ENCODE measurements at regions not wholly inside any gene's neighbourhood (a gene's known extent, or its start where the extent isn't known, plus 50 kb on each side); places are given as distances from the start of the nearest gene placed in this dataset.
"Not testable (repeated sequence)": the region's sequence is repeated elsewhere in the genome, so short reads cannot be mapped to it uniquely, and the experiment has no call there.

DNA sequence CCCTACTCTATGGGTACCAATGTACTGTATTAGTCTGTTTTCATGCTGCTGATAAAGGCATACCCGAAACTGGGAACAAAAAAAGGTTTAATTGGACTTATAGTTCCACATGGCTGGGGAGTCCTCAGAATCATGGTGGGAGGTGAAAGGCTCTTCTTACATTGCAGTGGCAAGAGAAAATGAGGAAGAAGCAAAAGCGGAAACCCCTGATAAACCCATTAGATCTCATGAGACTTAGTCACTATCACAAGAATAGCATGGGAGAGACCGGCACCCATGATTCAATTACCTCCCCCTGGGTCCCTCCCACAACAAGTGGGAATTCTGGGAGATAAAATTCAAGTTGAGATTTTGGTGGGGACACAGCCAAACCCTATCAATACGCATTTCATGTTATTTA lies 635.3 kb downstream of the MID1IP1 start:
- not testable (repeated sequence) for TF ChIP-seq POLR2AphosphoS5 (IDR thresholded peaks at IDR 0.05); RAD21 (conservative IDR thresholded peaks at IDR 0.05)
- TF ChIP-seq, protein P1, sequence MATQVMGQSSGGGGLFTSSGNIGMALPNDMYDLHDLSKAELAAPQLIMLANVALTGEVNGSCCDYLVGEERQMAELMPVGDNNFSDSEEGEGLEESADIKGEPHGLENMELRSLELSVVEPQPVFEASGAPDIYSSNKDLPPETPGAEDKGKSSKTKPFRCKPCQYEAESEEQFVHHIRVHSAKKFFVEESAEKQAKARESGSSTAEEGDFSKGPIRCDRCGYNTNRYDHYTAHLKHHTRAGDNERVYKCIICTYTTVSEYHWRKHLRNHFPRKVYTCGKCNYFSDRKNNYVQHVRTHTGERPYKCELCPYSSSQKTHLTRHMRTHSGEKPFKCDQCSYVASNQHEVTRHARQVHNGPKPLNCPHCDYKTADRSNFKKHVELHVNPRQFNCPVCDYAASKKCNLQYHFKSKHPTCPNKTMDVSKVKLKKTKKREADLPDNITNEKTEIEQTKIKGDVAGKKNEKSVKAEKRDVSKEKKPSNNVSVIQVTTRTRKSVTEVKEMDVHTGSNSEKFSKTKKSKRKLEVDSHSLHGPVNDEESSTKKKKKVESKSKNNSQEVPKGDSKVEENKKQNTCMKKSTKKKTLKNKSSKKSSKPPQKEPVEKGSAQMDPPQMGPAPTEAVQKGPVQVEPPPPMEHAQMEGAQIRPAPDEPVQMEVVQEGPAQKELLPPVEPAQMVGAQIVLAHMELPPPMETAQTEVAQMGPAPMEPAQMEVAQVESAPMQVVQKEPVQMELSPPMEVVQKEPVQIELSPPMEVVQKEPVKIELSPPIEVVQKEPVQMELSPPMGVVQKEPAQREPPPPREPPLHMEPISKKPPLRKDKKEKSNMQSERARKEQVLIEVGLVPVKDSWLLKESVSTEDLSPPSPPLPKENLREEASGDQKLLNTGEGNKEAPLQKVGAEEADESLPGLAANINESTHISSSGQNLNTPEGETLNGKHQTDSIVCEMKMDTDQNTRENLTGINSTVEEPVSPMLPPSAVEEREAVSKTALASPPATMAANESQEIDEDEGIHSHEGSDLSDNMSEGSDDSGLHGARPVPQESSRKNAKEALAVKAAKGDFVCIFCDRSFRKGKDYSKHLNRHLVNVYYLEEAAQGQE (IDR thresholded peaks at IDR 0.05; ENCODE audit: borderline replicate concordance) = not testable (repeated sequence)
- TF ChIP-seq, protein P2, sequence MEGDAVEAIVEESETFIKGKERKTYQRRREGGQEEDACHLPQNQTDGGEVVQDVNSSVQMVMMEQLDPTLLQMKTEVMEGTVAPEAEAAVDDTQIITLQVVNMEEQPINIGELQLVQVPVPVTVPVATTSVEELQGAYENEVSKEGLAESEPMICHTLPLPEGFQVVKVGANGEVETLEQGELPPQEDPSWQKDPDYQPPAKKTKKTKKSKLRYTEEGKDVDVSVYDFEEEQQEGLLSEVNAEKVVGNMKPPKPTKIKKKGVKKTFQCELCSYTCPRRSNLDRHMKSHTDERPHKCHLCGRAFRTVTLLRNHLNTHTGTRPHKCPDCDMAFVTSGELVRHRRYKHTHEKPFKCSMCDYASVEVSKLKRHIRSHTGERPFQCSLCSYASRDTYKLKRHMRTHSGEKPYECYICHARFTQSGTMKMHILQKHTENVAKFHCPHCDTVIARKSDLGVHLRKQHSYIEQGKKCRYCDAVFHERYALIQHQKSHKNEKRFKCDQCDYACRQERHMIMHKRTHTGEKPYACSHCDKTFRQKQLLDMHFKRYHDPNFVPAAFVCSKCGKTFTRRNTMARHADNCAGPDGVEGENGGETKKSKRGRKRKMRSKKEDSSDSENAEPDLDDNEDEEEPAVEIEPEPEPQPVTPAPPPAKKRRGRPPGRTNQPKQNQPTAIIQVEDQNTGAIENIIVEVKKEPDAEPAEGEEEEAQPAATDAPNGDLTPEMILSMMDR (IDR thresholded peaks at IDR 0.05; ENCODE audit: poor library complexity, severe bottlenecking) = not testable (repeated sequence)
